B cell (primary cell): ENCODE measurements at regions not wholly inside any gene's neighbourhood (a gene's known extent, or its start where the extent isn't known, plus 50 kb on each side); places are given as distances from the start of the nearest gene placed in this dataset.

Experiments used
- ATAC-seq: fragments of 200-7000 bp; cut with Tn5 transposase; one replicate; pipeline ENCODE4 v1.10.0; 2021; ENCODE audit warnings: low read depth, mild to moderate bottlenecking, moderate number of reproducible peaks, moderate library complexity
- CTCF ChIA-PET: fragments of 350-600 bp; sonication (Branson Sonifier 250); formaldehyde crosslinking; loops from one replicate; lab custom pipeline; 2021; ENCODE audit warnings: antibody characterized with exemption, inconsistent platforms; lab: Charles Lee
- POLR2A ChIA-PET: fragments of 350-600 bp; sonication (Branson Sonifier 250); formaldehyde crosslinking; loops from one replicate; lab custom pipeline; 2021; ENCODE audit warnings: antibody characterized with exemption; lab: Charles Lee
- DNase-seq: peaks from one replicate; pipeline ENCODE4 v3.0.0; 2013
- H2AFZ ChIP-seq: 2 replicates; pipeline ENCODE4 v1.6.1; 2012; ENCODE audit warnings: mild to moderate bottlenecking, low read depth, low read length; ENCODE audit not compliant: insufficient read depth, poor library complexity, severe bottlenecking
- H3K27ac ChIP-seq, 2 donors: 1 replicate in 1 of 2; 2 replicates in 1 of 2; pipeline ENCODE4 v1.5.1; 2012 to 2013; ENCODE audit warnings: low read length in 2 of 2, mild to moderate bottlenecking in 2 of 2, moderate library complexity in 1 of 2
- H3K27me3 ChIP-seq, 4 experiments: fragments of 200-600 bp in 1 of 4; sonication (generic) in 1 of 4; replicated peaks in 1 of 4; 1 replicate in 2 of 4; 2 replicates in 2 of 4; pipeline versions ENCODE4 v1.6.1 to v1.7.0; 2013 to 2016; ENCODE audit warnings: low read length in 3 of 4, mild to moderate bottlenecking in 2 of 4, mixed read lengths in 1 of 4, moderate library complexity in 1 of 4; ENCODE audit not compliant: insufficient read depth in 4 of 4, control insufficient read depth in 3 of 4; ENCODE audit errors: control extremely low read depth in 1 of 4
- H3K36me3 ChIP-seq, 2 experiments: replicated peaks in 1 of 2; 1 replicate in 1 of 2; 2 replicates in 1 of 2; pipeline versions ENCODE4 v1.6.1 to v1.7.1; 2013; ENCODE audit warnings: low read length in 1 of 2; ENCODE audit not compliant: insufficient read depth in 2 of 2, control insufficient read depth in 1 of 2; ENCODE audit errors: control extremely low read depth in 1 of 2, extremely low read depth in 1 of 2
- H3K4me1 ChIP-seq, 2 donors: fragments of 200-600 bp in 1 of 2; sonication (generic) in 1 of 2; 1 replicate in 1 of 2; 2 replicates in 1 of 2; pipeline versions ENCODE4 v1.5.1 to v1.6.1; 2013 to 2017; ENCODE audit warnings: low read length in 2 of 2; ENCODE audit not compliant: control insufficient read depth in 2 of 2, insufficient read depth in 2 of 2
- H3K4me2 ChIP-seq: replicated peaks from 2 replicates; pipeline ENCODE3; 2012; ENCODE audit warnings: mild to moderate bottlenecking, low read depth, low read length; ENCODE audit not compliant: poor library complexity, severe bottlenecking
- H3K4me3 ChIP-seq, 5 experiments: fragments of 200-600 bp in 1 of 5; sonication (generic) in 1 of 5; 1 replicate in 3 of 5; 2 replicates in 2 of 5; pipeline versions ENCODE4 v1.5.1 to v1.7.0; 2011 to 2016; ENCODE audit warnings: low read length in 4 of 5, mild to moderate bottlenecking in 4 of 5, low read depth in 2 of 5, control low read depth in 1 of 5, moderate library complexity in 1 of 5; ENCODE audit not compliant: insufficient read depth in 1 of 5; ENCODE audit errors: control extremely low read depth in 1 of 5, extremely low read depth in 1 of 5
- H3K79me2 ChIP-seq: fragments of 200-600 bp; sonication (generic); one replicate; pipeline ENCODE4 v1.6.0; 2016; ENCODE audit warnings: low read length; ENCODE audit not compliant: control insufficient read depth, insufficient read depth
- H3K9ac ChIP-seq: fragments of 200-600 bp; sonication (generic); 2 replicates; pipeline ENCODE4 v1.6.1; 2017; ENCODE audit warnings: mild to moderate bottlenecking, low read length, moderate library complexity
- H3K9me3 ChIP-seq, 3 donors: one replicate each; pipeline versions ENCODE4 v1.6.1 to v1.7.1; 2013; ENCODE audit warnings: low read length in 2 of 3; ENCODE audit not compliant: control insufficient read depth in 2 of 3, insufficient read depth in 1 of 3; ENCODE audit errors: control extremely low read depth in 1 of 3
- H4K20me1 ChIP-seq: 2 replicates; pipeline ENCODE4 v1.6.0; 2012; ENCODE audit warnings: mild to moderate bottlenecking, low read length; ENCODE audit not compliant: insufficient read depth, control insufficient read depth, poor library complexity, severe bottlenecking
- H3K27ac Mint-ChIP-seq: one replicate; pipeline ENCODE4 v1.8.0; 2021; ENCODE audit warnings: mixed read lengths
- H3K27me3 Mint-ChIP-seq: one replicate; pipeline ENCODE4 v1.8.0; 2021; ENCODE audit warnings: mixed read lengths
- H3K4me1 Mint-ChIP-seq: one replicate; pipeline ENCODE4 v1.8.0; 2021; ENCODE audit warnings: mixed read lengths
- H3K4me3 Mint-ChIP-seq: one replicate; pipeline ENCODE4 v1.8.0; 2021; ENCODE audit warnings: mixed read lengths
- H3K9me3 Mint-ChIP-seq: one replicate; pipeline ENCODE4 v1.8.0; 2022; ENCODE audit warnings: mixed read lengths; ENCODE audit not compliant: insufficient read depth
- CTCF ChIP-seq: fragments of 200-600 bp; IDR thresholded peaks from one replicate; pipeline ENCODE4 v1.8.0; 2022; ENCODE audit warnings: antibody characterized with exemption, mild to moderate bottlenecking
- EZH2 ChIP-seq: IDR thresholded peaks from 2 replicates; pipeline ENCODE4 v1.6.1; 2012; ENCODE audit warnings: borderline replicate concordance, low read depth, mild to moderate bottlenecking, moderate library complexity, low read length; ENCODE audit not compliant: insufficient read depth, poor library complexity, severe bottlenecking
- WGBS: methylation state at CpG from one replicate; pipeline ENCODE4 v1.1.5; 2013; ENCODE audit warnings: missing lambda C conversion rate; ENCODE audit not compliant: insufficient coverage; 5-methylcytosine and 5-hydroxymethylcytosine counted together
- intact Hi-C: fragments of 100-400 bp; cut with micrococcal nuclease; formaldehyde crosslinking; loops from one replicate; pipeline ENCODE4 v1.10.0; 2022

GRCh38 chr1:38600286-38600685 is 259.3 kb downstream of the RRAGC start:
- Histone ChIP-seq H3K36me3 (no peaks in the 10 kb centered on the region), H3K9me3 (no peaks in the 10 kb centered on the region), H3K4me1 (no peaks in the 10 kb centered on the region), H3K79me2 (no peaks in the 10 kb centered on the region), H3K9ac (no peak overlapping the region), H4K20me1 (no peaks in the 10 kb centered on the region), H3K27me3 (peaks cover 0 to 15% (median 0%) of the 10 kb centered on the region in 4 experiments), H3K27ac (no peak overlapping the region), H3K4me2 (no peak overlapping the region), H2AFZ (no peak overlapping the region), H3K4me3 (no peak overlapping the region)
- Mint-ChIP-seq H3K9me3 (no peaks in the 10 kb centered on the region), H3K4me3 (no peak overlapping the region), H3K27ac (no peak overlapping the region), H3K27me3 (peaks cover 31% of the 10 kb centered on the region), H3K4me1 (no peaks in the 10 kb centered on the region)
- intact Hi-C loops: no loop called here
- no peak for DNase-seq
- WGBS: no CpG with 5 or more reads among the region's 1 CpG
- ATAC-seq: no peak
- ChIA-PET CTCF (no interaction called here), POLR2A (no interaction called here)
- TF ChIP-seq CTCF: no peak
- TF ChIP-seq EZH2: no peak

GRCh38 chr1:38598118-38598517 is 261.5 kb downstream of the RRAGC start:
- intact Hi-C loops: no loop called here

More at GRCh38 chr1:38598118-38598517, 261.5 kb downstream of the RRAGC start:
- peaks cover 6% of the 10 kb centered on the region for H3K9me3 Mint-ChIP-seq
- no peaks in the 10 kb centered on the region for H3K4me1 ChIP-seq
- ATAC-seq (no peak), DNase-seq (no peak)
- H2AFZ ChIP-seq: no peak overlapping the region
- peaks cover 41% of the 10 kb centered on the region for H3K27me3 Mint-ChIP-seq
- H3K27ac Mint-ChIP-seq: no peak overlapping the region
- H3K4me1 Mint-ChIP-seq: no peaks in the 10 kb centered on the region
- H3K79me2 ChIP-seq: no peaks in the 10 kb centered on the region
- H3K4me3 ChIP-seq: no peak overlapping the region
- TF ChIP-seq EZH2 (no peak), CTCF (no peak)
- ChIA-PET POLR2A (no interaction called here), CTCF (no interaction called here)
- H3K9ac ChIP-seq: no peak overlapping the region
- H3K27me3 ChIP-seq: peaks cover 0 to 28% (median 2%) of the 10 kb centered on the region in 4 experiments
- H3K36me3 ChIP-seq: no peaks in the 10 kb centered on the region
- H3K4me2 ChIP-seq: no peak overlapping the region
- H3K4me3 Mint-ChIP-seq: no peak overlapping the region
- WGBS: no CpG with 5 or more reads among the region's 1 CpG
- no peak overlapping the region for H3K27ac ChIP-seq
- H3K9me3 ChIP-seq: peaks cover 1 to 5% (median 5%) of the 10 kb centered on the region in 3 donors
- H4K20me1 ChIP-seq: no peaks in the 10 kb centered on the region
